Uterus (tissue), 2 donors: ENCODE measurements at regions not wholly inside any gene's neighbourhood (a gene's known extent, or its start where the extent isn't known, plus 50 kb on each side); places are given as distances from the start of the nearest gene placed in this dataset.

Experiments
- POLR2A ChIP-seq, 2 donors: fragments of 450-650 bp; IDR thresholded peaks; one replicate each; pipeline ENCODE4 v1.6.1; 2016; ENCODE audit warnings: antibody characterized with exemption in 2 of 2, mild to moderate bottlenecking in 1 of 2, moderate library complexity in 1 of 2
- TF ChIP-seq, protein P1 (sequence below), 4 experiments: fragments of 200-600 bp in 2 of 4; fragments of 450-650 bp in 2 of 4; sonication (generic) in 2 of 4; IDR thresholded peaks; one replicate each; pipeline ENCODE4 v1.5.1; 2016 to 2019; ENCODE audit warnings: antibody characterized with exemption in 4 of 4, mild to moderate bottlenecking in 2 of 4, moderate library complexity in 1 of 4

DNA sequence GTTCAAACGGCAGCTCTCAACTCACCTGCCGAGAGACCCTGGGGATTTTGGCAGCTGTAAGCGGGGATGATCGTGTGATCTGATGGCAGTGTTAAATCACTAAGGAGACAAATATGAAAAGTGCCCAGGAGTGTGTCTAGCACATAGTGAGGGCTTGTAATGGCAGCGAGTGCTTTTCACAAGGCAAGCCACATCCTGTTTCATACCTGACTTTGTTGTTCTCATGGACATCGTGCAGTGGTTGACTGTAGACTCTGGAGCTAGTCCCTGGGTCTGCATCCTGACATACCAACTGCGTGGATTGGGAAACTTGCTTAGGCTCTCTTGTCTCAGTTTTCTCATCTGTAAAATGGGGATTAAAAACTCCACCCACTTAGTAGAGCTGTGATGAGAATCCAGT is 148.5 kb downstream of the VRK1 start:
- TF ChIP-seq, protein P1, sequence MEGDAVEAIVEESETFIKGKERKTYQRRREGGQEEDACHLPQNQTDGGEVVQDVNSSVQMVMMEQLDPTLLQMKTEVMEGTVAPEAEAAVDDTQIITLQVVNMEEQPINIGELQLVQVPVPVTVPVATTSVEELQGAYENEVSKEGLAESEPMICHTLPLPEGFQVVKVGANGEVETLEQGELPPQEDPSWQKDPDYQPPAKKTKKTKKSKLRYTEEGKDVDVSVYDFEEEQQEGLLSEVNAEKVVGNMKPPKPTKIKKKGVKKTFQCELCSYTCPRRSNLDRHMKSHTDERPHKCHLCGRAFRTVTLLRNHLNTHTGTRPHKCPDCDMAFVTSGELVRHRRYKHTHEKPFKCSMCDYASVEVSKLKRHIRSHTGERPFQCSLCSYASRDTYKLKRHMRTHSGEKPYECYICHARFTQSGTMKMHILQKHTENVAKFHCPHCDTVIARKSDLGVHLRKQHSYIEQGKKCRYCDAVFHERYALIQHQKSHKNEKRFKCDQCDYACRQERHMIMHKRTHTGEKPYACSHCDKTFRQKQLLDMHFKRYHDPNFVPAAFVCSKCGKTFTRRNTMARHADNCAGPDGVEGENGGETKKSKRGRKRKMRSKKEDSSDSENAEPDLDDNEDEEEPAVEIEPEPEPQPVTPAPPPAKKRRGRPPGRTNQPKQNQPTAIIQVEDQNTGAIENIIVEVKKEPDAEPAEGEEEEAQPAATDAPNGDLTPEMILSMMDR (IDR thresholded peaks at IDR 0.05) = no peak
- no peak for TF ChIP-seq POLR2A (IDR thresholded peaks at IDR 0.05)
